ENCODE measurements at regions not wholly inside any gene's neighbourhood (a gene's known extent, or its start where the extent isn't known, plus 50 kb on each side); places are given as distances from the start of the nearest gene placed in this dataset.

DNA sequence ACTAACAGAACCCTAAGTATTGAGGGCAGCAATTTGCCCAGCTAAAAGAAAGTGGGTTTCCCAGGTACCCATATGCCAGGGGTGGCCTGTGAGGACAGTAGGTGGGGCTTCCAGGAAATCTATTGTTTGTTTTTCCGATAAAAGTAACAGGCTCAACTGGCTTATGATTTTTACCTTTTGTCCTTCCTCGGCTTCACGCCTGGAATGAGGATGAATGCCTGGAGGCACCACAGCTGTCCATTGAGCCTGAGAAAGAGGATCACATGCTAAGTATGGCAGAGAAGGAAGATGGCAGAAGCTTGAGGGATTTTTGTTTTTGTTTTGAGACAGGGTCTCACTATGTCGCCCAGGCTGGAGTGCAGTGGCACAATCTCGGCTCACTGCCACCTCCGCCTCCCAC, 84.1 kb downstream of the KLF4 start:
- no peak for ATAC-seq (ENCODE audit: insufficient read depth, low read depth)
- Histone ChIP-seq H3K4me1 (ENCODE audit: insufficient read depth, low read length) (no peaks in the 10 kb centered on the region), H3K79me2 (ENCODE audit: insufficient read depth, low read length) (no peaks in the 10 kb centered on the region), H3K9me3 (ENCODE audit: insufficient read depth, low read length, severe bottlenecking) (no peaks in the 10 kb centered on the region), H4K20me1 (ENCODE audit: insufficient read depth, low read length) (no peaks in the 10 kb centered on the region), H3K4me3 (ENCODE audit: low read depth in 1 of 2, low read length in 2 of 2) (no peak overlapping the region), H3K27ac (ENCODE audit: low read length) (no peak overlapping the region), H3K27me3 (ENCODE audit: insufficient read depth, low read length, poor library complexity) (no peaks in the 10 kb centered on the region), H3K9ac (ENCODE audit: low read depth, low read length) (no peak overlapping the region), H2AFZ (ENCODE audit: low read depth, low read length) (no peak overlapping the region), H3K4me2 (ENCODE audit: insufficient read depth, low read length) (no peak overlapping the region), H3K36me3 (ENCODE audit: insufficient read depth, low read length) (no peaks in the 10 kb centered on the region)
- no peak for TF ChIP-seq EZH2 (IDR thresholded peaks at IDR 0.05; ENCODE audit: borderline replicate concordance, low read depth, low read length, severe bottlenecking)
- TF ChIP-seq, protein P1, sequence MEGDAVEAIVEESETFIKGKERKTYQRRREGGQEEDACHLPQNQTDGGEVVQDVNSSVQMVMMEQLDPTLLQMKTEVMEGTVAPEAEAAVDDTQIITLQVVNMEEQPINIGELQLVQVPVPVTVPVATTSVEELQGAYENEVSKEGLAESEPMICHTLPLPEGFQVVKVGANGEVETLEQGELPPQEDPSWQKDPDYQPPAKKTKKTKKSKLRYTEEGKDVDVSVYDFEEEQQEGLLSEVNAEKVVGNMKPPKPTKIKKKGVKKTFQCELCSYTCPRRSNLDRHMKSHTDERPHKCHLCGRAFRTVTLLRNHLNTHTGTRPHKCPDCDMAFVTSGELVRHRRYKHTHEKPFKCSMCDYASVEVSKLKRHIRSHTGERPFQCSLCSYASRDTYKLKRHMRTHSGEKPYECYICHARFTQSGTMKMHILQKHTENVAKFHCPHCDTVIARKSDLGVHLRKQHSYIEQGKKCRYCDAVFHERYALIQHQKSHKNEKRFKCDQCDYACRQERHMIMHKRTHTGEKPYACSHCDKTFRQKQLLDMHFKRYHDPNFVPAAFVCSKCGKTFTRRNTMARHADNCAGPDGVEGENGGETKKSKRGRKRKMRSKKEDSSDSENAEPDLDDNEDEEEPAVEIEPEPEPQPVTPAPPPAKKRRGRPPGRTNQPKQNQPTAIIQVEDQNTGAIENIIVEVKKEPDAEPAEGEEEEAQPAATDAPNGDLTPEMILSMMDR (IDR thresholded peaks at IDR 0.05; ENCODE audit: borderline replicate concordance, extremely low read depth, low read length, poor library complexity, severe bottlenecking), result no peak
- no peak for DNase-seq

DNA sequence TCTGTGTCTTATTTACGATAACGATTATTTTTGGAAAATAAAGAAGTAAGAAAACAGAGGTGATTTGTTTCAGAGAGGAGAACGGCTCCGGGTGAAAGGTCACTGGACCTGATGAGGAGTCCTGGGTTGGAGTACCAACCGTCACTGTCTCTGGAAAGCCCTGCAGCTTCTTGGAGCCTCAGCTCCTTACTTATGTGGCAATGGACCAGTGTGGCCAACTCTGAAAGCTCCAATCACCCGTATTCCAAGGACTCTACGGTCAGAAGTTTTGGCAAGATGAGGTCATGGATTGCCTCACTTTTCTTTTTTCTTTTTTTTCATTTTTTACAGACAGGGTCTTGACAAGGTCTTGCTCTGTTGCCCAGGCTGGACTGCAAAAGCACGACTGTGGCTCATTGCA, 84.8 kb downstream of the KLF4 start:
- no peak overlapping the region for H2AFZ ChIP-seq (ENCODE audit: low read depth, low read length)
- H3K79me2 ChIP-seq (ENCODE audit: insufficient read depth, low read length), result no peaks in the 10 kb centered on the region
- no peak overlapping the region for H3K4me2 ChIP-seq (ENCODE audit: insufficient read depth, low read length)
- H3K27me3 ChIP-seq (ENCODE audit: insufficient read depth, low read length, poor library complexity), result no peaks in the 10 kb centered on the region
- H3K27ac ChIP-seq (ENCODE audit: low read length), result no peak overlapping the region
- H3K36me3 ChIP-seq (ENCODE audit: insufficient read depth, low read length), result no peaks in the 10 kb centered on the region
- H3K9me3 ChIP-seq (ENCODE audit: insufficient read depth, low read length, severe bottlenecking), result no peaks in the 10 kb centered on the region
- H3K4me3 ChIP-seq (ENCODE audit: low read depth in 1 of 2, low read length in 2 of 2), result no peak overlapping the region
- DNase-seq (no peak), ATAC-seq (ENCODE audit: insufficient read depth, low read depth) (no peak)
- TF ChIP-seq EZH2 (IDR thresholded peaks at IDR 0.05; ENCODE audit: borderline replicate concordance, low read depth, low read length, severe bottlenecking), result no peak
- TF ChIP-seq, protein P1 (IDR thresholded peaks at IDR 0.05; ENCODE audit: borderline replicate concordance, extremely low read depth, low read length, poor library complexity, severe bottlenecking), result no peak
- no peak overlapping the region for H3K9ac ChIP-seq (ENCODE audit: low read depth, low read length)
- H4K20me1 ChIP-seq (ENCODE audit: insufficient read depth, low read length), result no peaks in the 10 kb centered on the region
- H3K4me1 ChIP-seq (ENCODE audit: insufficient read depth, low read length), result no peaks in the 10 kb centered on the region

DNA sequence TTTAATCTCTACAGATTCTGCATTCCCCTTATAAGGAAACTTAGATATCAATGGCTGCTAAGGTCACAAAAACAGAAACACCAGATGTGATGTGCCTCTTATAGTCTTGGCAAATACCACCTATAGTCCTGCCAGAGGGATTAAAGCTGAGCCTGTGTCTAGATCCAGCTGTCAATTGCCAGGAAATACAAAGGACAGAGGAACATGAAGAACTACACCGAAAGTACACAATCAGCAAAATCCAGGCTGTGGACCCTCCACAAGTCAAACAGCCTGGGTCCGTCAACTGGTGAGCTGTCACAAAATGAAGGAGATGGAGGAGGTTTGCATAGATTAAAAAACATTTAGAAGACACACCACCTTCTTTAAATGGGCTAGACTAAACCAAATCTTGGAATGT, 85.4 kb downstream of the KLF4 start:
- Histone ChIP-seq H4K20me1 (ENCODE audit: insufficient read depth, low read length) (no peaks in the 10 kb centered on the region), H3K9me3 (ENCODE audit: insufficient read depth, low read length, severe bottlenecking) (no peaks in the 10 kb centered on the region), H2AFZ (ENCODE audit: low read depth, low read length) (no peak overlapping the region), H3K79me2 (ENCODE audit: insufficient read depth, low read length) (no peaks in the 10 kb centered on the region), H3K4me1 (ENCODE audit: insufficient read depth, low read length) (no peaks in the 10 kb centered on the region), H3K4me2 (ENCODE audit: insufficient read depth, low read length) (no peak overlapping the region), H3K27me3 (ENCODE audit: insufficient read depth, low read length, poor library complexity) (no peaks in the 10 kb centered on the region), H3K27ac (ENCODE audit: low read length) (no peak overlapping the region), H3K4me3 (ENCODE audit: low read depth in 1 of 2, low read length in 2 of 2) (no peak overlapping the region), H3K9ac (ENCODE audit: low read depth, low read length) (no peak overlapping the region), H3K36me3 (ENCODE audit: insufficient read depth, low read length) (no peaks in the 10 kb centered on the region)
- no peak for TF ChIP-seq EZH2 (IDR thresholded peaks at IDR 0.05; ENCODE audit: borderline replicate concordance, low read depth, low read length, severe bottlenecking)
- TF ChIP-seq, protein P1 (IDR thresholded peaks at IDR 0.05; ENCODE audit: borderline replicate concordance, extremely low read depth, low read length, poor library complexity, severe bottlenecking), result no peak
- DNase-seq, result no peak
- no peak for ATAC-seq (ENCODE audit: insufficient read depth, low read depth)

Measured in DND-41 (cell line).